ENCODE measurements at regions not wholly inside any gene's neighbourhood (a gene's known extent, or its start where the extent isn't known, plus 50 kb on each side); places are given as distances from the start of the nearest gene placed in this dataset.

DNA sequence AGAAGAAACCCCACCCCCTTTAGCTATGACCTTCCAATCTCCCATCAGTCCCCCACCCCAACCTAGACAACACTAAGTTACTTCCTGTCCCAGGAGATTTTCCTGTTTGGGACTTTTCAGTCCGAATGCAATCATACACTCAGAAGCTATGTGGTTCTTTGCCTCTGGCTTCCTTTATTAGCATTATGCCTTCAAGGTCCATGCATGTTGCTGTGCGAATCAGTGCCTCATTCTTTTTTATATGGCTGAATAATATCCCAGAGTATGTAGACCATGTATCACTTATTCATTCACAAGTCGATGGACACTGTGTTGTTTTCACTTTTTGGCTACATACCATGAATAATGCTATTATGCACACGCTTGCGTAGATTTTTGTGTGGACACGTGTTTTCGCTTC lies 292.1 kb upstream of the HDAC4 start:
- H3K36me3 ChIP-seq (ENCODE audit: insufficient read depth, low read length), result no peaks in the 10 kb centered on the region
- no peak overlapping the region for H3K4me3 ChIP-seq (ENCODE audit: low read length)
- no peaks in the 10 kb centered on the region for H3K27me3 ChIP-seq (ENCODE audit: insufficient read depth, low read length)
- H3K27ac ChIP-seq (ENCODE audit: low read depth, low read length), result no peak overlapping the region
- no peaks in the 10 kb centered on the region for H3K9me3 ChIP-seq (ENCODE audit: insufficient read depth, low read depth, low read length)
- no peak overlapping the region for H3K9ac ChIP-seq (ENCODE audit: low read depth, low read length)
- WGBS, result 96% methylated on average over 7 of the region's 7 CpGs
- no peaks in the 10 kb centered on the region for H3K4me1 ChIP-seq (ENCODE audit: insufficient read depth, low read length)

DNA sequence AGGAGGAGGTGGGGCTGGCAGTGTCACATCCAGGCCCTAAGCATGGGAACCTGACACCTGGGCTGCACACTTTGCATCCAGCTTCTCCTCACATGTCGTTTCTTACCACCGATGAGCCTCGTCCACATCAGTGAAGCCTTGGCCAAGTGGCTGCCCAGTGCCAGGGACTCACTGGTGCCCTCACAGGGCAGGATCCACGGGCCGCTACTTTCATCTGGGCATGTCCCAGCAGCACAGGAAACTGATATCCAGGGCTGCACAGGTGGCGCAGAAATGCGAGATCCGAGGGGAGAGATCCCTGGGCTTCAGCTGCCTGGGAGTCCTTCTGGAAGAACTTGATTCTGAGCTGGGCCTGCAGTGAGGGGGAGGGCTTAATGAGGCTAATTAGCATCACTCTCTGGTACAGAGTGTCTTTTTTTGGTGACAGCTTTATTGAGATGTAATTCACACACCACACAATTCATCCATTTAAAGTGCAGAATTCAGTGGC lies 291.6 kb upstream of the HDAC4 start:
- WGBS, result 89% methylated on average over 8 of the region's 8 CpGs
- no peak overlapping the region for H3K27ac ChIP-seq (ENCODE audit: low read depth, low read length)
- H3K4me1 ChIP-seq (ENCODE audit: insufficient read depth, low read length), result no peaks in the 10 kb centered on the region
- H3K36me3 ChIP-seq (ENCODE audit: insufficient read depth, low read length), result no peaks in the 10 kb centered on the region
- no peak overlapping the region for H3K9ac ChIP-seq (ENCODE audit: low read depth, low read length)
- H3K4me3 ChIP-seq (ENCODE audit: low read length), result no peak overlapping the region
- no peaks in the 10 kb centered on the region for H3K27me3 ChIP-seq (ENCODE audit: insufficient read depth, low read length)
- no peaks in the 10 kb centered on the region for H3K9me3 ChIP-seq (ENCODE audit: insufficient read depth, low read depth, low read length)

DNA sequence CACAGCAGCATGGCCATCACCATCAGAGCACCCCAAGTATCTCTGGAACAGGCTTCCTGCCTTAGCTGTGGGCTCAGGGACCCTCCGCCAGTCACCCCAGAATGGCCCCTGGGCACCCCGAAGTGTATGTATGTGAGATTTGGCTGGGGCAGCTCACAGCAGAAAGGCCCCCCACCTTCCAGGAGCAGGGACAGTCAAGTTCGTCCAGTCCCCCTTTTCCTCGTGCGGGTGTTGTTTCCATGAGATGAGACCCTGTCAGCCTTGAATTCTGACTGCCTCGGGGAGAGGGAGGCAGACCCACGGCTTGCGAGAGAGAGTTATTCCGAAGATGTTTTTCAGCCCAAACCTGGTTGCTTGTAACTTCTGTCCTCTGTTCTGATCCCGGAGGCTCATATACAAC lies 290.9 kb upstream of the HDAC4 start:
- Histone ChIP-seq H3K27me3 (ENCODE audit: insufficient read depth, low read length) (no peaks in the 10 kb centered on the region), H3K27ac (ENCODE audit: low read depth, low read length) (no peak overlapping the region), H3K36me3 (ENCODE audit: insufficient read depth, low read length) (no peaks in the 10 kb centered on the region), H3K9ac (ENCODE audit: low read depth, low read length) (no peak overlapping the region), H3K9me3 (ENCODE audit: insufficient read depth, low read depth, low read length) (no peaks in the 10 kb centered on the region), H3K4me3 (ENCODE audit: low read length) (no peak overlapping the region), H3K4me1 (ENCODE audit: insufficient read depth, low read length) (no peaks in the 10 kb centered on the region)
- WGBS, result 96% methylated on average over 10 of the region's 10 CpGs

DNA sequence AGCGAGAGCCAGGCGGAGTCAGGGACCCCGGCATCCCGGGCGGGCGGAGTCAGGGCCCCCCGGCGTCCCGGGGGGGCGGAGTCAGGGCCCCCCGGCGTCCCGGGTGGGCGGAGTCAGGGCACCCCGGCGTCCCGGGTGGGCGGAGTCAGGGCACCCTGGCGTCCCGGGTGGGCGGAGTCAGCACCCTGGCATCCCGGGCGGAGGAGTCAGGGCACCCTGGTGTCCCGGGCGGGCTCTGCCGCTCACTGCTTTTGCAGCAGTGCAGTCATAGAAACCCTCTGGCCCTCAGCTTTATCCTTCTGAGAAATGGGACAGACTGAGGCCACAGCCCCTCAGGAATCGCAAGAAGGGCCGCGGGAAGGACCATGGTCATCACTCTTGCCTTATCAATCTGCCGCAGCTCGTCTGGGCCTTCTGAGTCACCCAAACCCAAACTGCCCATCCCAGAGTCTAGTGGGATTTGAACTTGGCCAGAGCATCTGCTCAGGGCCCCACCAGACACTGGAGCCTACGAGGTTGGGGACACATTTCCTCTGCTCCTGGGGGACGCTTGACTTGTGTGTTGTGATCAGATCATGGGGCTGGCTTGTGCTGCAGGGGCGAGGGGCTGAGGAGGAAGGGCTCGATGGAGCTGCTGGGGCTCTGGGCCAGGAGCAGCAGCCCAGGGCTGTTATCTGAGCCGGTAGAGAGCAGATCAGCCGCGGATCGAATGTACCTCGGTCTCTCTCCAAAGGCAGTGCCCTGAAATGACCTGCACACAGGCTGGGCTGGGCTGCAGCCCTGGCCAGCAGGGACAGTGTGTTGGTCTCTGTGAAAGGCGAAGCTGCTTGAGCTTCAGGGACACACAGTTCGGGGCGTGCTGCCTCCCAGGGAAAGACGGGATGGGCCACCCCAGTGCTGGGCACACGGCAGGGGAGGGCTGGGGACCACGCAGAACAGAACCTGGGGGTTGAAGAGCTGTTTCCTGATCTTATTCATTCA lies 290.1 kb upstream of the HDAC4 start:
- Histone ChIP-seq H3K9ac (ENCODE audit: low read depth, low read length) (no peak overlapping the region), H3K36me3 (ENCODE audit: insufficient read depth, low read length) (no peaks in the 10 kb centered on the region), H3K9me3 (ENCODE audit: insufficient read depth, low read depth, low read length) (no peaks in the 10 kb centered on the region), H3K4me3 (ENCODE audit: low read length) (no peak overlapping the region), H3K27me3 (ENCODE audit: insufficient read depth, low read length) (no peaks in the 10 kb centered on the region), H3K27ac (ENCODE audit: low read depth, low read length) (no peak overlapping the region), H3K4me1 (ENCODE audit: insufficient read depth, low read length) (no peaks in the 10 kb centered on the region)
- 92% methylated on average over 46 of the region's 46 CpGs for WGBS

DNA sequence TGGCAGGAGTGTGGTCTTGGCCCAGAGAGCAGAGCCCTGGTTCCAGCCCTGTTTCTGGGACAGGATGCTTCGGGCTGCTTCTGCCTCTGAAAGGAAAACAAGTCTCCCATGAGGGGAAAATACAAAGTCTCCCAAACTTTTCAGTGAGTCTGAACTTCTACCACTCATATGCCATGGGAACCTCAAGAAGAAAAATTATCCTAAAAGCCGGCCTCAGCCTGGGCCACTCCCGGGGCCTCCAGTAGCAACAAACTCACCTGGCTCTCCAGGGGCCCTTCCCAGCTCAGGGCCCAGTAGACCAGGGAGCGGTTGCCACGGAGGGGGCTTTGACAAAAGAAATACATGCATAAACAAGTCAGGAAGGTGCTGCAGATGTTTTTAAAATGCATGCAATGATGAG lies 289.2 kb upstream of the HDAC4 start:
- no peak overlapping the region for H3K9ac ChIP-seq (ENCODE audit: low read depth, low read length)
- H3K36me3 ChIP-seq (ENCODE audit: insufficient read depth, low read length), result no peaks in the 10 kb centered on the region
- no peak overlapping the region for H3K4me3 ChIP-seq (ENCODE audit: low read length)
- no peaks in the 10 kb centered on the region for H3K27me3 ChIP-seq (ENCODE audit: insufficient read depth, low read length)
- H3K9me3 ChIP-seq (ENCODE audit: insufficient read depth, low read depth, low read length), result no peaks in the 10 kb centered on the region
- no peaks in the 10 kb centered on the region for H3K4me1 ChIP-seq (ENCODE audit: insufficient read depth, low read length)
- WGBS, result 85% methylated on average over 5 of the region's 5 CpGs
- H3K27ac ChIP-seq (ENCODE audit: low read depth, low read length), result no peak overlapping the region

DNA sequence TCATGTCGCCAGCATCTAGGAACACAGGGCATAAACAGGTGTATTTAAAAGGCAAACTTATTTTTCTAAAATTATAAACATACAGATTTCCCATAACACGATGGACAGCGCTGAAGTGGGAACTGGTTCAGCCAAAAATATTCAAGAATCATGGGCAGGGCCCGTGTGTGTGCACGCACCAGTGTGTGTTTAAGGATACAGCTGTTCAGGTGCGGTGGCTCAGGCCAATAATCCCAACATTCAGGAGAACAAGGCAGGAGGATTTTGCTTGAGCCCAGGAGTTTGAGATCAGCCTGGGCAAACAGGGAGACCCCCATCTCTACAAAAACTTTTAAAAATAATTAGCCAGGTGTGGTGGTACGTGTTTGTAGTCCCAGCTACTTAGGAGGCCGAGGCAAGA lies 288.6 kb upstream of the HDAC4 start:
- Histone ChIP-seq H3K27me3 (ENCODE audit: insufficient read depth, low read length) (no peaks in the 10 kb centered on the region), H3K9me3 (ENCODE audit: insufficient read depth, low read depth, low read length) (no peaks in the 10 kb centered on the region), H3K4me1 (ENCODE audit: insufficient read depth, low read length) (no peaks in the 10 kb centered on the region), H3K9ac (ENCODE audit: low read depth, low read length) (no peak overlapping the region), H3K27ac (ENCODE audit: low read depth, low read length) (no peak overlapping the region), H3K4me3 (ENCODE audit: low read length) (no peak overlapping the region), H3K36me3 (ENCODE audit: insufficient read depth, low read length) (no peaks in the 10 kb centered on the region)
- WGBS, result 82% methylated on average over 8 of the region's 8 CpGs

DNA sequence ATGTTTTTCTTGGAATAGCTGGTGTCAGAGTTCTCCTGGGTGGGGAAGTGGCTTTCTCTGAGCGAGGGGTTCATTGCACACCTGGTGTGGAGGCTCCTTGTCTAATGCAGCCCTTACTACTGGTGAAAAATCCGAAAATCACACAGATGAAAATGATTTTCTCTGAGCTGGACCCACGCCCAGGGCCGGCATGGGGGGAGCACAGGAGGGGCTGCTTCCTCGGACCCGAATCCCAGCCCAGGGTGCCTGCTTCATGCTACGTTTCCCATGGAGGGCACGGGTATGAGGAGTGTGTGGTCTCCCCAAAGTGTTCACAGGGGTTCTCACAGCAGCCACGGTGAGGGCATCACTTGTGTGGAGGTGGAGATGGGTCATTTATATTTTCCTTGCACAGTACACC lies 288.0 kb upstream of the HDAC4 start:
- Histone ChIP-seq H3K4me3 (ENCODE audit: low read length) (no peak overlapping the region), H3K9me3 (ENCODE audit: insufficient read depth, low read depth, low read length) (no peaks in the 10 kb centered on the region), H3K27me3 (ENCODE audit: insufficient read depth, low read length) (no peaks in the 10 kb centered on the region), H3K4me1 (ENCODE audit: insufficient read depth, low read length) (no peaks in the 10 kb centered on the region), H3K9ac (ENCODE audit: low read depth, low read length) (no peak overlapping the region), H3K36me3 (ENCODE audit: insufficient read depth, low read length) (no peaks in the 10 kb centered on the region), H3K27ac (ENCODE audit: low read depth, low read length) (no peak overlapping the region)
- WGBS, result 94% methylated on average over 9 of the region's 9 CpGs

DNA sequence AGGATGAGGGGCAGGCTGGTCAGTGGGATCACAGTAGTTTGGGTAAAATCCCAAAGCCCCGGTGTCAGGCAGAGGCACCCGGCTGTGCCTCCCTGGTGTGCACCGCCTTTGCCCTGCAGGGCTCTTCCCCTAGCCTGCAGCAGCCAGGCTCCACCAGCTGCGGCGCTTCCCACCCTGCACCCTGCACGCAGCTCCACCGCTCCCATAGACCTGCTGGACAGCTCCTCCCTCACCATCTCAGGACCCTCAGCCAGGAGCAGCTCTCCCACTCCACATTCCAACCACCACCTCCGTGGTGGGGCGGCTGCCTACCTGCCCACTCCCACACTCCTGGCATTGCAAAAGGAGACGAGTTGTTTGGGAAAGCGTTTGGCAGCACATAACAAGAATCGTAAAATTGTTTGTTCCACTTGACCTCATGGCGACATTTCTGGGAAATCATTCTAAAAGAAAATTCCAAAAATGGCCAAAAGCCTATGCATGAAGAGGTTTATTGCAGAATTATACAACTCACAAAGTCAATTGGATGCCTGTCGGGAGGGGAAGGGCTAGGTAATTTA lies 287.4 kb upstream of the HDAC4 start:
- Histone ChIP-seq H3K4me3 (ENCODE audit: low read length) (no peak overlapping the region), H3K9me3 (ENCODE audit: insufficient read depth, low read depth, low read length) (no peaks in the 10 kb centered on the region), H3K9ac (ENCODE audit: low read depth, low read length) (no peak overlapping the region), H3K27ac (ENCODE audit: low read depth, low read length) (no peak overlapping the region), H3K27me3 (ENCODE audit: insufficient read depth, low read length) (no peaks in the 10 kb centered on the region), H3K36me3 (ENCODE audit: insufficient read depth, low read length) (no peaks in the 10 kb centered on the region), H3K4me1 (ENCODE audit: insufficient read depth, low read length) (no peaks in the 10 kb centered on the region)
- 51% methylated on average over 14 of the region's 14 CpGs for WGBS

DNA sequence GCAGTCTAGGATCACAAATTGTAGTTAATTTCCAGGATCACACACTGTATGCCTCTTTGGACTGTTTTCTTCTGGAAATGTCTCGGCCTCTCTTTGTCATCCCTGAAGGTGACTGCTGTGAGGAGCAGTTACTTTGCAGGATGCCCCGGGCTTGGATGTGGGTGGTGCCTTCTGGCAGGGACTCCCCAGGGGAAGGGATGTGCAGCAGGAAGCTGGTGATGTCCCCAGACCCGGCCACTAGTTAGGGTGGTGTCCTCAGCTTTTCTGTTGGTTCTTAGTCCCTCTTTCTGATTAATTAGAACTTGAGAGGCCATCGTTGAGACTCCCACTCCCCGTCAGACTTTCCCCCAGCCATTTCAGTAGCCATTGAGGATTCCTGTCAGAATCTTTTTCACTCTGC lies 286.6 kb upstream of the HDAC4 start:
- Histone ChIP-seq H3K9ac (ENCODE audit: low read depth, low read length) (no peak overlapping the region), H3K4me3 (ENCODE audit: low read length) (no peak overlapping the region), H3K27me3 (ENCODE audit: insufficient read depth, low read length) (no peaks in the 10 kb centered on the region), H3K4me1 (ENCODE audit: insufficient read depth, low read length) (no peaks in the 10 kb centered on the region), H3K36me3 (ENCODE audit: insufficient read depth, low read length) (no peaks in the 10 kb centered on the region), H3K27ac (ENCODE audit: low read depth, low read length) (no peak overlapping the region), H3K9me3 (ENCODE audit: insufficient read depth, low read depth, low read length) (no peaks in the 10 kb centered on the region)
- 88% methylated on average over 5 of the region's 5 CpGs for WGBS

DNA sequence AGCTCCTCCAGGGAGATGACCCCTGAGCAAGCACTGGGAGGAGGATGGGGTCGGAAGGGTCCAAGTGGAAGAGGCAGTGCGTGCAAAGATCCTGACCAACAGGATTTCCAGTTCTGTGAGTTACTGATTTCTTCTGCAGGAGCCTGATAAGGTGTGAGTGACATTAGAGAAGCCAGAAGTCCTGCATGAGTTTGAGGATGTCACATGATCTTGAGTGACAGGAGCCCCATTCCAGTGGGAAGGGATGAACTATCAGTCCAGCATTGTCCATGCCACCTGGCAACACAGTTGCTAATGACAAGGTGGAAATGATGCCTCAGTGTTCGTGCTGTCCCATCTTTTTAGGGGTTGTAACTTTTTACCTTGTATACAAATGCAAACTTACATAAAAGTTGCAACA lies 285.1 kb upstream of the HDAC4 start:
- H3K4me1 ChIP-seq (ENCODE audit: insufficient read depth, low read length), result no peaks in the 10 kb centered on the region
- H3K9ac ChIP-seq (ENCODE audit: low read depth, low read length), result no peak overlapping the region
- H3K27me3 ChIP-seq (ENCODE audit: insufficient read depth, low read length), result no peaks in the 10 kb centered on the region
- H3K27ac ChIP-seq (ENCODE audit: low read depth, low read length), result no peak overlapping the region
- no peak overlapping the region for H3K4me3 ChIP-seq (ENCODE audit: low read length)
- H3K36me3 ChIP-seq (ENCODE audit: insufficient read depth, low read length), result no peaks in the 10 kb centered on the region
- no peaks in the 10 kb centered on the region for H3K9me3 ChIP-seq (ENCODE audit: insufficient read depth, low read depth, low read length)
- WGBS, result 91% methylated on average over 3 of the region's 3 CpGs

DNA sequence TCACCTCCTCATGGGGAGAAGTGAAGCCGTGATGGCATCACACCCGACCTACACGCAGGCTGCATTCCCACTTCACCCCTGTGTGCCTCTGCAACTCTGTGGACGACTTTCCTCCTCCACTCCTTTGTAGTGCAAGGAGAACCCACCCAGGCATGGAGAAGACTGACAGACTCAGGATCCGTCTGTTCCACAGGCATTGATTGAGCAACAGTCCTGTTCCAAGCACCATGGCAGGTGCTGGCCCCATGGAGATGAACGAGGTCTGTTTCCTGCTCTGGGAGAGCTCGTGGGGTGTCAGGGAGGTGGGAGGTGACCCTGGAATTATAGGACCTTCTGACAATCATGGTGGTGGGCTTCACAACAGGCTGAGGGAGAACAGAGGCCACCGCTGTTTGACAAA lies 284.7 kb upstream of the HDAC4 start:
- Histone ChIP-seq H3K9ac (ENCODE audit: low read depth, low read length) (no peak overlapping the region), H3K9me3 (ENCODE audit: insufficient read depth, low read depth, low read length) (no peaks in the 10 kb centered on the region), H3K4me1 (ENCODE audit: insufficient read depth, low read length) (no peaks in the 10 kb centered on the region), H3K4me3 (ENCODE audit: low read length) (no peak overlapping the region), H3K36me3 (ENCODE audit: insufficient read depth, low read length) (no peaks in the 10 kb centered on the region), H3K27ac (ENCODE audit: low read depth, low read length) (no peak overlapping the region), H3K27me3 (ENCODE audit: insufficient read depth, low read length) (no peaks in the 10 kb centered on the region)
- 93% methylated on average over 8 of the region's 8 CpGs for WGBS

Measured in HUES64 (cell line).